GM21529 (cell line): ENCODE measurements at regions not wholly inside any gene's neighbourhood (a gene's known extent, or its start where the extent isn't known, plus 50 kb on each side); places are given as distances from the start of the nearest gene placed in this dataset.
"Not testable (repeated sequence)": the region's sequence is repeated elsewhere in the genome, so short reads cannot be mapped to it uniquely, and the experiment has no call there.

Experiments used
- ATAC-seq: cut with Tn5 transposase; IDR thresholded peaks from one replicate; pipeline ENCODE4 v1.9.1; 2021; ENCODE audit not compliant: unreplicated experiment

DNA sequence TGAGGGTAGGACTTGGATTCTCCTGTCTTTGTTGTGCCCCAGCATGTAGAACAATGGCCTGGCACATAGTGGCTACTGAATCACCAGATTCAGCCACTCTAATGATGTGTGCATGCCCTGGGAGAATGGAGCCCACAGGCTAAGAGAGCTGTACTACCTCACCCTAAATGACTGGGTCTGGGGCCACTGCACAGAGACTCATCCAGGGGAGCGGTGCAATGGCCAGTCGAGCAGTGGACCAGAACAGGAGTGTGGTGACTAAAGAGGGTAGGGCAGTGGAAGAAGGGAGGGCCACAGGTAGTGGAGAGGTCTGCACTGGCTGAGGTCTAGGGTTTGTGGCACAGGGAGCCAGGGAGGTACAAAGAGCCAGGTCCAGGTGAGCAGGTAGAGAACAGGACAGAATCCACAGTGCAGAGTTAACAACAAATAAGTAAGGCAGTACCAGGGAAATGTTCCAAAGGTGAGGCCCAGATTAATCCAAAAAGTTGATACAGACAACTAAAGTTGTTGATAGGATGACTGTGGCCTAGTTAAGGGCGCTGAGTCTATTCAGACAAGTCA is 142.7 kb upstream of the ATP11B start:
- no peak for ATAC-seq

DNA sequence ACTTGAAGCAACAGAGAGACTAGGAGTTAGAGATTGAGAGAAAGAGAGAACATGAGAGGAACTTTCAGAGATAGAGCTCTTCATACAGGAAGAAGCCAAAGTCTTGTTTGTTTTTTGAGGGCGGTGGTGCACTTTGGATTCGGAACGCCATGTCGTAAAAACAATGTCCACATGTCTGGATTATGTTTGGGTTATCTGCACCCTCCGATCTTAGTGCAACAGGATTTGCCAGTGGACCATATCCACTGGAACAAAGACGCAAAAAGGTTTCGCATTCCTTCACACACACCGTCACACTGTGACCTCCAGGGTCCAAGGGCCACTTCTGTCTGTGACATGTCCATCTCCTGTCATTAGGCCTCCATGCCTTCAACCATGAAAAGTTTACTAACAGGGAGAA is 141.8 kb upstream of the ATP11B start:
- no peak for ATAC-seq

DNA sequence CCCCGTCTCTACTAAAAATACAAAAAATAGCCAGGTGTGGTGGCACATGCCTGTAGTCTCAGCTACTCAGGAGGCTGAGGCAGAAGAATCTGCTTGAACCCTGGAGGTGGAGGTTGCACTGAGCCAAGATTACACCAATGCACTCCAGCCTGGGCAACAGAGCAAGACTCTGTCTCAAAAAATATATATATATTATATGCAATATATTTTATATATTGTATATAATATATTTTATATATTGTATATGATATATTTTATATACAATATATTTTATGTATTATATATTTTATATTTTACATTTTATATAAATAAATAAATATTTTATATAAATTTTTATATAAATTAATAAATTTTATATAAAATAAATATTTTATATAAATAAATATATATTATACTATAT is 140.2 kb upstream of the ATP11B start:
- ATAC-seq, result not testable (repeated sequence)

DNA sequence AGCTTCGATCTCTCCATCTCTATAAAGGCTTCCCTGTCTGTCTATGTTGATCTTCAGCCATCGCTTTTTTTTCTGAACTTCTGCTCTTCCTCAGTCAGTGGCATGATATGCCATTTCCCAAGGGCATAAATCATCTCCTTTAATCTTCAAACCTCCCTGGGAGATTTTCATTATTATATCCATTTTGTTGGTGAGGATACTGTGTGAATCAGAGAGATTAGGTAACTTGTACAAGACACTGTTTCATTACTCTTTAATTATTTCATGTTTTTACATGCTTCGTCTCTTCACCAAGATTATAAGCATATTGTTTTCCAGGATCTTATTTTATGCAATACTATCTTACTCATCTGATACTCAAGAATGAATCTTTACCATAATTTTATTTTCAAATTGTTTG is 124.8 kb upstream of the ATP11B start:
- no peak for ATAC-seq

DNA sequence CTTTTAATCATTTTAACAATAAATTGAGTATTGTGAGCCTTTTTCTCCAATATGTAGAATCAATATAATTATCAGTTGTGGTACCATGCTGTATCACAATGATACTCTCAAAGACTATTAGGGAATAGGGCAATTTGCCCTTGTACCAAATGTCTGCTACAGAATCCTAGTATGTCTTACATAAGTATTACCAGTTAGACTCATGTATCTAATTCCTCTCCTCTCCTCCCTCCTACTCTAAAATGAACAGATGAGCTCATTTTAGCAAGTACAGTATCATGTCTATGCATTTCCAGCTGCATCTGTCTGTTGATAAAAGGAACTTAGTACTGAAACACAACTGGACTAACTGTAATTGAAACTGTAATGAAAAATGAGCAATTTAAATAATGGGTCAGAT is 124.3 kb upstream of the ATP11B start:
- no peak for ATAC-seq

DNA sequence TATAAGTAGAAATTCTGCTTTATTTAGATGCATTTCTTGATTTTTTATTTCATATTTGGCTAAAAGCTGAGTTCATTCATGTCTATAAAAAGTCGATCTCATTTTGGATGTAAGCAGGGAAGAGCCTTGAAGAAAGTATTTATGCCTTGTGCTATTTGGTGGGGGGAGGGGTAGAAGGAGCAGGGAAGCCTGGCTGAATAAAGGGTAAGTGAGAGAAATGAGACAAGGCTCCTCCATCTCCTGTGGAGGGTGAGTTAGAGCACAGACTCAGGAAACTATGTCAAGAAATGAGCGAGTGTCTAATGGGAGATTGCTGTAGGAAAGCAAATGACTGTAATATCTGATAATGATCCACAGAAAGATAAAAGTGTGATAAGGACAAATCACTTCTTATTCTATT is 121.8 kb upstream of the ATP11B start:
- no peak for ATAC-seq

DNA sequence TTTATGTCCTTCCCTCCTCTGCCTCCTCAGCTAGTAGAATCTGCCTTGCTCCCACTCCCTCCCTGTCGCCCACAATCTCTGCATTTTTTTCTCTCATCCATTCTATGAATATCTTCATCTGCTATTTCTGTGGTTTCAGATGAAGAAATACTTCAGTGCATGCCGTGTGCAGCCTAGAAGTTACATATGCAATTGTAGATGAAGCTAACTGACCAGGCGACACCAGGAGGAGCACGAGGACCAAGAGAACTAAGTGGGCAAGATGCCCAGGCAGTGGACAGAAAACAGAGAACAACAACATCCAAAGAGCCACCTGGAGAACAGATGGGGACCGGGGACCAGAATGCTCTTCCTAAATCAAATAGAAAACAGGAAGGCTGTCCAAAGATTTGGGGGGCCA is 121.4 kb upstream of the ATP11B start:
- no peak for ATAC-seq

DNA sequence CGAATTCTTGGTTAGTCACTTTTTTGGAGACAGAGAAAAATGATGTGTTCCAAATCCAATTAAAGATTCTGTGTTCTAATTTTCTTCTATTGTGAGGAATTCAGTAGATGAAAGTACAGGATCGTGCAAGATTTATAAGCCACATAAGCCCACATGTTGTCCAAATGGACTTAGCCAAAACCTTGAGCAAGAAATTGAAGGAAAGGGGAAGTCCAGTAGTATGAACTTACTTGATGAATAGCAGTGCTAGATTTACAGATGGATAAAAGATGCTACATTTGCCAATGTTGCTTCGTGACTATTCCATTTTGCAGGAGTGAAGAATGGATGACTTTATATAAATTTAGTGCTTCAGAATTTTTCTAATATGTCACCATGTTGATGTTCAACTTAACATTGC is 120.0 kb upstream of the ATP11B start:
- ATAC-seq, result no peak

DNA sequence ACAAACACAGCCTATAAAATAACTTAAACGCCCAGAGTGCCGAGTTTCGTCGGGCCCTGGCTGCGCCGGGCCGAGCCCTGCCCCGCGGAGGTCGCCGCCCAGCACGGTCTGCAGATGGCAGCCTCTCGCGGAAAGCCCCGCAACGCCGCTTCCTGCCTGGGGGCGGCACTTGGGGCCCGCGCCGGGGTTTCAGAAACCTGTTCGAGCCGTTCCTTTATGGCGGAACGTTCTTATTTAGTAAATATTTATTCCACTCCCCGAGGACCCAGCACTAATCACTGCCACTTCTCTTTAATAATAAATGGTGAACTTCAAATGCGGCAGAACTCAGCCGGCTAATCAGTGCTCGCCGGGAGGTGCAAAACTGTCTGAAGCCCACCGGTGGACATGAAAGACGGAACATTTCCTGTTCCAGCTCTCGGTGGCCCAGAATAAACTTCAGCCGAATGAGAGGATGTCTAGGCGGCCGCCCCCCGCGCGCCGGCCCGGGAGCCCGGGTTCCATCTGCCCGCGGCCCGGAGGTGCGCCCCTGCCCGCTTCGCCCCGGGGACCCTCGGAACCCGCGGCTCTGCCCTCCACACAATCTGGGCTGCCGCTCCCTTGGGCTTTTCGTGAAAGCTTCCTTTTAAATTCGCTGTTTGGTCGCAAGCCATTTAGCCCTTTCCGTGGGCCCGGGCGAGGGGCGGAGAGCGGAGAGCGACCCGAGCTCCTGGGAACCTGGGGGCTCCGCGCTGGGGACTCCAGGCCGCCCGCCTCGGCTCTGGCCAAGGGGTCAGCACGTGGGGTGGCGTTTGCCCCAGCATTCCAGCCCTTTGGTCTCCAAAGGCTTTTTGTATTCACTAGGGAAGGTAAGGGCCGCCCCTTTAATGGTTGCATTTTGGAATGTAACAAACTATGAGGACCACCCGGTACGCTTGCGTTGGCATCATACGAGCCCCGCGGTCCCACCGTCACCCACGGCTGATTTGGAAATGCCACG is 110.8 kb upstream of the ATP11B start:
- peak; percentile 90 for ATAC-seq

DNA sequence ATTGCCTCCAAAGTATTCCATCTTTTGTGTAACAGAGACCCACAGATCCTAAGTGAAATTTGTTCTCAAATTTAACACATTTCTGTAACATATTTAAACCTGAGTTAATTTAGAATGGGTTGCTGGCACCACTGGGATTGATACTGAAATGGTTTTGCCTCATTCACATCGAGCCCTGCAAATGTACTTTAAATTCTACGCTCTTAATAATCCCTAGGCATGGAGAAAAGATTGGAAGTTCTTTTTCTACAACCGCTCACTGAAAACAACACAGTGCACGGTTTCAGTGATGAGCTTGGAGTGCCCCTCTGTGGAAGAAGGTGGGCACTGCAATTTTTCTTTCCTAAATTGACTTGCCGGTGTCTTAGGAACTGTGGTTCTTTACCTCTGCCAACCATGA is 109.9 kb upstream of the ATP11B start:
- ATAC-seq, result peak; percentile 65

DNA sequence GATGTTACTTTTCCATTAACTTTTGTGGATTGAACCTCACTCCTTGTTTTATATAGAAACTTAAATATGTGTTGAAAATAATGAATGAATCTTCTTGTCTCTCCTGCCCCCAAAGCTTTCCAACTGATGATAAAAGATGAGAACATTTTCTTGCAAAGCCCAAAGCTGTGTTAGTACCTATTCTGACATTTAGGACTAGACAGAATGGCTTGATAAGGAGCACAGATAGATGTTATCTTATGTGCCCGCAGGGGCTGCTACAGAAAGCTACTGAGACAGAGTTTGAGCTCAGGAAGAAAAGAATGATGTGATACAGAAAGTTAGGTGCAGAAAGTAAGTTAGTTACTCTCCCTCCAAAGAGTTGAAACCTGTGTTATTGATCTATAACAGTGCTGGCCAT is 109.4 kb upstream of the ATP11B start:
- ATAC-seq, result no peak

DNA sequence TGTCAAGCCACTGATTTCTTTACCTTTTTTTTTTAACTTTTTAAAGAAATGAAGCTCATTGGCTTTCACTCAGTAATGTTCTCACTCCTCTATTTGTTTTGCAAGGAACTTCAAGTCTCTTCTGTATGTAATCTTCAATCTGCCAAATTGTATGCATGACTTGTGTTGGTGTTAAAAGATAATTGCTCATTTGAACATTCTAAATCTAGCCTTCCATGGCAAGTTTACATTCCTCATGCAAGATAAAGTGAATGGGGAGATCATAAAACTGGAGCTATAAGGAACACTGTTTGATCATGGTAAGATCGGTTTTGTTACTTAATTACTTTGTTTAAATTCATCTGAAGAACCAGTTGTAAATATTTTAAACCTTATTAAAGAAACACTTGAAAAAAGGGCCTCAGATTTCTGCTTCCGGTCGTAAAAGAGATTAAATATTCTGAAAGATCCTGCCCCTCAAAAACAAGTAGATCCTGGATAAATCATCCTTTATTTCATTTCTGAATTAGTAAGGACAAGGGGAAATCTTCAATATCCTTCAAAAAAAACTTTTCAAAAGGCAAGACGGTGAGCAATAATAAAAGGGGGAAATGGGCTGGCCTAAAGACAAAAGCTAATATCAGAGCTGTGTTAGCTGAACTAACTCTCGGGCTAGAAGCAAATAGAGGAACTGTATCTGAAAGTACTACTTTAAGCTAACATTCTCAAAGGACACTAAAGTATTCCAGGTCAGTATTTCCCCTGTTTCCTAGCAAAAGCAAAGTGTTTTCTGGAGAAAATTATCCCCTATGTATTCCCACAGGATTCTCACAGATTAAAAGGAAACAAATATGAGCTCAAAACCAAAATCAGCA is 107.0 kb upstream of the ATP11B start:
- ATAC-seq, result no peak

DNA sequence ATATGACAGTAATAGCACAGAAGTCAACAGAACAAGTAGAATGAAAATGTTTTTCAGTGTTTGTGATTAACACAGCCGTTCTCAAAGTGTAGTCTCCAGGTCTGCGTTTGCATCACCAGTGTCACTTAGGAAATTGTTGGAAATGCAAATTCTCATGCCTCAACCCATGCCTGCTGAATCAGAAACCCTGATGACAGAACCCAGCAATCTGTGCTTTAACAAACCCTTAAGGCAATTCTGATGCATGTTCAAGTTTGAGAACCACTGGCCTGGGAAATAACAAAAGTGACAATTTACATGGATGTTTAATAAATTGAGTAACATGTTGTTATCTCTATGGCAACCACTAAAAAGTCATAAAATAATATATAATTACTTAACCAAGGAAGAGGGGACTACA is 103.1 kb upstream of the ATP11B start:
- ATAC-seq, result no peak

DNA sequence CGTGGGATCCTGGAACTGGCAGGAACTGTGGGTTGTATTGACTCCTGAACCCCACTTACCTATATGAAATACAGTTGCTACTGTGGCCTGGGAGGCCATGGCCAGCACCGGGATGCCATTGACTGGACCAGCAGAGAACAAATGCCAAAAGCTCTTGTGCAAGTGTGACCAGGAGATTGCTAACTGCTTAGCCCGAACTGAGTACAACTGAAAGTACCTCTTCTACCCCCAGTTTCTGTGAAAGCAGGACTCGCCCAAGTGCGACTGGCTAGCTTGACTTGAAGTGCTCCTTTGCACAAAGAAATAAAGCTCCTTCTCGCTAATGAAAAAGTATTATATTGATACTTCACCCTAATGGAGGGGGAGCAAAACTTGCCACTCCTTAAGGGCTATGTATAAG is 101.3 kb upstream of the ATP11B start:
- peak; percentile 92 for ATAC-seq

DNA sequence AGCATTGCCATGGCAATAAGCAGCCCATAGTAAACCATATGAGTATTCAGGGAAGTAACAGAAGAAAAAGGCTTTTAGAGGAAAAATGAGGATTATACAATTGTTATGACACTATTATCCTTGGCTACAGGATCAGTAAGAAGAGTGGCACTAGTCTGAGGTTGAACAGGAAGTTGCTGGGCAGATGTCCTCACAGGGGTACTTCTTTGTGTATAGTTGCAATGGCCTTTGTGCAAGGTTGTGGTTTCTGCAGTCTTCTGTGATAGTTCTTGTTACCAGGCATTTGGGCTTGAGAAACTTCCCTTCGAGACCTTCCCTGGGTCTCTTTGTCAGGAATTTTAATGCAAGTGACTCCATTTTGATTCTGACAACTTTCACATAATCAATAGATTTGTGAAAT is 100.6 kb upstream of the ATP11B start:
- ATAC-seq, result no peak

DNA sequence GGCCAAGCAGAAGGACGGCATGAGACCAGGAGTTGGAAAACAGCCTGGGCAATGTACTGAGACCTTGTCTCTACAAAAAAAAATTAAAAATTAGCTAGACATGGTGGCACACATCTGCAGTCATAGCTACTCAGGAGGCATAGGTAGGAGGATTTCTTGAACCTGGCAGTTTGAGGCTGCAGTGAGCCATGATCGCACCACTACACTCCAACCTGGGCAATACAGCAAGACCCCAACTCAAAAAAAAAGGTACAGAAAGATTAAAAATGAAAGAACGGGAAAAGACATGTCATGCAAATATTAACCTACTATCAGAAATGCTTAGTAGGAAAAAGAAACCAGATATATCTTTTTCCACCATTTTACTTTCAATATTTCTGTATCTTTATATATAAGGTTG is 99.6 kb upstream of the ATP11B start:
- no peak for ATAC-seq

DNA sequence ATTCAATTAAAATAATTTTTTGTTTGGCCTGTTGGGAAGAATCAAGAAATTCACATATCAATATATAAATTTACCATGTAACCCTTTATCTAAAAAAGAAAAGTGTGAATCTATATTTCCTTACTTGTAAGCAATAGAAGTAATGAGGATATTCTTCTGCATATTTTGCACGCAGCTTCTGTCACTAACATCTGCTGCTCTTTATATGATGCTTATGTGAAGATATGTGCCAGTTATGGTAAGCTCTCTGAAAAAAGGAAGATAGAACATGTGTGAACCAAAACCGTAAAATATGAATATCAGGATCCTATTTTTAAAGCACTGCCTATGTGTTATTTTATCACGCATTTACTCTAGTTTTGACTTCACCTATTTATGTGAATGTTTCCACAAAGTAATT is 96.4 kb upstream of the ATP11B start:
- no peak for ATAC-seq

DNA sequence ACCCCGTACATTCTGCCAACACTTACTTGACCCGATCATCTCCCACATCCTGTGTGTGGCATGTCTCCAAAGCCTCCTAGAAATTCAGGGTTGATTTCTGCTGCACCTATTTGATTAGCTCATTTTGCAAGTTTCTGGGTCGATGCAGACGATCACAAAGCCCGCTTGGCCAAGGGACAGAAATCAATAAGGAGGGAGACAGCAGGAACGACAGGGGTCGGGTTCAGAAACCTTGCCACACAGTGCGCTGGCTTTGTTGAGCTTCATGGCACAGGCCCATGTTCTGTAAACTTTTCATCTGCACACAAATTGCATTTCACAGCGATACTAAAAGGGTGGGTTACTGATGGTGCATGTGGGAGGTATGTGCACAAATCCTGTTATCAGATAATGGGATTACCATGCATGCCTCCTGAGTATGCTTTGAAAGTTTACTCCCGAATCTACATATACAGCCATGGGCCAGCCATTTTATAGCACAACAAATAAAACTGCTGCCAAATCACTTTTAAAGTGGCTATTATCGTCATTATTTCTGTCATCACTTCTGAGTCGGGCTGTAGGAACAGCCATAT is 95.9 kb upstream of the ATP11B start:
- no peak for ATAC-seq

DNA sequence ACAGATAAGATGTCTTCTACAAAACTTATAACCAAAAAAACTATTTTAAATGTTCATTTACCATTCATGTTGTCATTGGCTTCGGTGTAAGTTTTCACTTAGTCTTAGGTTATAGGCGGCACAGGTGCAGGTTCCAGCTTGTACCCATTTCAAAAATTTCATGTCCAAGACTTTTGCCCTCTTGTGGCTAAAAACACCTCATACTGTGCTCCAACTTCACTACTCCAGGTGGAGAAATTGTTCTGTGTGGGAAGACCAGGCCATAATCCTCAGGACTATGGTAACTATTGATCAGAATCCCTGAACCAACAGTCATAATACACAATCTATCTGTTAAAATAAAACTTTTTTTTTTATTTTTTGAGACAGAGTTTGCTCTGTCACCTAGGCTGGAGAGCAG is 95.2 kb upstream of the ATP11B start:
- ATAC-seq, result no peak

DNA sequence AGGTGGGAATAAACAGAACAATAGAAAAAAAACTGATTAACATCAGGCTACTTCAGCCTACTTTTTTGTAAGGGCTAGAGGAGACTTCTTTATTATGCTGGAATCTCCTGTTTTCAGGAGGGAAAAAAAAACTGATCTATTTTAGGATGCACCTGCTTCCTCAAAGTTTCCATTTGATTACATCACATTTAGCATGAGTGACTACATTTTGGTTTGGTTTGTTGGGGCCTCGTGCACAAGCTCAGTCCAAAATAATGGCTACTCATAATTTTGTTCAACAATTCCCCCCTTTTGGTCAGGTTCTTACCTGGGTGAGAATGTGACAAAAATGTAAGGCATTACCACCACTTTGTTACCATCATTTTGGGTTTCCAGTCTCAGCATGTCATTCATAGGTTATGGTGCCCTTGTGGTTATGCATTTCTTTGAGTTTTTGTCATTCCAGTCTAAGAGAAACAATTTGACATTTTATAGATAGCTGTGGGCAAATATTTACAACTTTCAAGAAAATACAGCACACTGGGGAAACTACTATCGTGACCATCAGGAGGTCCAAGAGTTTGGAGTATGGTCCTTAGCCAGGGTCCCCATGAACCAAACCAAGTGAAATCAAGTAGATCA is 93.6 kb upstream of the ATP11B start:
- no peak for ATAC-seq

DNA sequence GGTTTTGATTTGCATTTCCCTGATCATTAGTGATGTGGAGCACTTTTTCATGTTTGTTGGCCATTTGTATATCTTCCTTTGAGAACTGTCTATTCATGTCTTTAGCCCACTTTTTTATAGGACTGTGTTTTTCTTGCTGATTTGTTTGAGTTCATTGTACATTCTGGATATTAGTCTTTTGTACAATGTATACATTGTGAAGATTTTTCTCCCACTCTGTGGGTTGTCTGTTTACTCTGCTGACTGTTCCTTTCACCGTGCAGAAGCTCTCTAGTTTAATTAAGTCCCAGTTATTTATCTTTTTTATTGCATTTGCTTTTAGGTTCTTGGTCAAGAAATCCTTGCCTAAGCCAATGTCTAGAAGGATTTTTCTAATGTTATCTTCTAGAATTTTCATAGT is 91.1 kb upstream of the ATP11B start:
- ATAC-seq, result no peak
